NT2/D1 (cell line): ENCODE measurements at regions not wholly inside any gene's neighbourhood (a gene's known extent, or its start where the extent isn't known, plus 50 kb on each side); places are given as distances from the start of the nearest gene placed in this dataset.

Experiments used
- SUZ12 ChIP-seq: IDR thresholded peaks from 2 replicates; pipeline ENCODE4 v1.6.1; 2011; ENCODE audit not compliant: insufficient read length, insufficient read depth; ENCODE audit errors: extremely low read depth
- YY1 ChIP-seq: IDR thresholded peaks from 2 replicates; pipeline ENCODE4 v1.6.1; 2011; ENCODE audit not compliant: insufficient read length, insufficient read depth
- ZNF274 ChIP-seq: IDR thresholded peaks from 2 replicates; pipeline ENCODE4 v1.6.1; 2011; ENCODE audit warnings: mild to moderate bottlenecking, low read depth, low read length

DNA sequence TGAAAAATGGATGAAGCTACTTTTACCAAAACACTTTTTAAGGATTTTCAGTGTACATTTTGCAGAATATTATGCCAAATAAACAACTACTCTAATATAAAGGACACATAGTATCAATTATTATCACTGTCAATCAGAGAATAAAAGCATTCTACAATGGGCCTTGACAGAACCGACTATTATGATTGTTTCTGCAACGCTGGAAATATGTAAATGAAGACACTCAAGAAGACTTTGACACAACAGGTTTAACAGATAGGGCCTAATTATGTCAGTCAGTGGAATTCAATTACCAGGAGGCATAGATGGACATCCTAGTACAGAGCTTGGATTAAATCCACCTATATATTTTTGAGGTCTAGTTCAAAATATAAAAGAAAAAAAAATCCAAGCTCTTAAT, 58.7 kb upstream of the SOX5 start:
- TF ChIP-seq YY1 (no peak), ZNF274 (no peak), SUZ12 (no peak)
